22Rv1 (cell line): ENCODE measurements at regions not wholly inside any gene's neighbourhood (a gene's known extent, or its start where the extent isn't known, plus 50 kb on each side); places are given as distances from the start of the nearest gene placed in this dataset.

Experiments
- CTCF ChIP-seq: fragments of 450-650 bp; IDR thresholded peaks from 2 replicates; pipeline ENCODE4 v1.5.1; 2017; ENCODE audit warnings: mild to moderate bottlenecking
- ZFX ChIP-seq: fragments of 450-650 bp; IDR thresholded peaks from 2 replicates; pipeline ENCODE4 v1.6.1; 2017; ENCODE audit warnings: antibody characterized with exemption, borderline replicate concordance

- TF ChIP-seq CTCF (no peak), ZFX (no peak)
Measured at GRCh38 chr3:6732807-6733206, 128.1 kb upstream of the GRM7 start.
